ENCODE measurements at regions not wholly inside any gene's neighbourhood (a gene's known extent, or its start where the extent isn't known, plus 50 kb on each side); places are given as distances from the start of the nearest gene placed in this dataset.

DNA sequence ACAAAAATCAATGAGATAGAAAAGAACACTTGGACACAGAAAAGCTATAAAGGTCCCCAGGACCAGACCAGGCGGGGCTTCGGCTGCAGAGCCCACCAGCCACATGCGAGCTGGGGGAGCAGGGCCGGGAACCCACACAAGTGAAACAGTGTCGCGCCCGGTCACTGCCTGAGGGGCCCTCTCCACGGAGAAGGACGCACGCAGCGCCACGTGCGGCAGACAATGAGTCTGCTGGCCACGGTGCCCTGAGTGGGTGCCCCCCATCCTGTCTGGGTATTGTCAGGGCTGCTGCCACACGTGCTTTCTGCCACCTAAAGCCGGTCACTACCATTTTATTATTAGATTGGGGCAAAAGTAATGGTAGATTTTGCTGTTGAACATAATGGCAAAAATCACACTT, 207.9 kb upstream of the HDAC4 start:
- DNase-seq = no peak

DNA sequence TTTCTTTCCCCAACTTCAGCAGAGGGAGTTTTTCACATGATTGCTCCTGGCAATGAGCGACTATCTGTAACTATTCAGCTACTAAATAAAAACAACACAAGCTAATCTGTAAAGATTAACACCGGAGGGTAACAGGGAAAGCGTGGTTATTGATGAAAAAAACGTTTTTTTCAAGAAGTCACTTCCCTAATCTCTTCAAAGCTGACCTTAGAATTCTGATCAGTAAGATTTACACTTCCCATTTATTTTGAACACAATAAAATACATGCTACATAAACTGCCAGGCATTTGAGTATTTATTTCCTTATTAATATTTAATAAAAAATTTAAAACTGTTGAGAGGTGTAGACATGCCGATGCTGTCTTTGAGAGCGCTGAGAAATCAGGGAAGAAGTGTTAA, 207.4 kb upstream of the HDAC4 start:
- peak; percentile 15 for DNase-seq

DNA sequence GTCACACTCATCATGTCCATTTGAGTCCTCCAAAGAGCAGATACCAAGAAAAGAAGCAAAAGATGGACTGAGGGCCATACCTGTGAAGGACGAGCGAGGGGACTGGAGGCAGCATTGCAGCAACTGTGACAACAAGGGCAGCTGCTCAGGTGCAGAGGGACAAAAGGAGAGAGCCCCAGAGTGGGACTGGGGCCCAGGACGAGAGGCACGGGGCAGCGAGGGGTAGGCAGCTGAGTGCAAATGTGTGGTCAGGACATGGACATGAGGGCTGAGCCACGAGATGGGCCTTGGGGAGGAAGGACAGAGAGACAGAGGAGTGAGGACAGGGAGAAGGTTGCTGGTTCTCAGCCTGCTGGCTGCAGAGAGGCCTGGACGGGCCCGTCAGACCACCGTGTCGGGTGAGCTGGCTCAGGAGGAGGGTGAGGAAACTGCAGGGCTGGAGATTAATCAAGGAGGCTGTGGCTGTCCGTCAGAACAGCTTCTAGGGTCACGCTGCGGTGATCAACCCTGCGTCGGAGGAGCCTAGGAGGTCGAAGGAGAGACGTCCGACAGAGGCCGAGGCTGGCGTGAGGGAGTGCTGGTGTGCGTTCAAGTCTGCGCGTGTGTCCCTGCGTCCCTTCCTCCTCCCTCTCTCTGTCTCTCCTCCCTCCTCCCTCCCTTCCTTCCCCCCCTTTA, 206.8 kb upstream of the HDAC4 start:
- DNase-seq = no peak

DNA sequence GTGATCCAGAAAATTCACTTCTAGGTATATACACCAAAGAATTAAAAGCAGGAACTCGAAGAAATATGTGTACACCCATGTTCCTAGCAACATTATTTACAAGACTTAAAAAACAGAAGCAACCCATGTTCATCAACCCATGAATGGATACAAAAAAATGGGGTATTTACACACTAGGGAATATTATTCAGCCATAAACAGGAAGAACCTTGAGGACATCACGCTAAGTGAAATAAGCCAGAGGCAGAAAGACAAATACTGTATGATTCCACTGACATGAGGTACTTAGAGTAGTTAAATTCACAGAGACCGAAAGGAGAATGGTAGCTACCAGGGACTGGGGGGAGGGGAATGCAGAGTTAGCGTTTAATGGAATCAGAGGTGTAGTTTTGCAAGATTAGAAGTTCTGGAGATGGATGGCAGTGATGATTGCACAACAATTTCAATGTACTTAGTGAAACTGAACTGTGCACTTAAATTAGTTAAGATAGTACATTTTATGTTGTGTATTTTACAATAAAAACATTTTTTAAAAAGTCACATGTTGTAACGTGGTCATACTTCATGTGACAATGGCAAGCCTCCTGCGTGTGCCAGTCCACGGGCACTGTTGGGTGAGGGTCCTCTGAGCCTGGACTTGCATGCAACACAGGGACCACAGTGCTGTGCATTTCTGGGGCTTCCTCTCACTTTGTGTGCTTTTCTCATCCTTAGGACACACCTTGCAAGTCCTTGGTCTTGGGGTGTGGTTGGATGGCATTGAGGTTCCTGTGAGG, 206.1 kb upstream of the HDAC4 start:
- peak; percentile 10 for DNase-seq

DNA sequence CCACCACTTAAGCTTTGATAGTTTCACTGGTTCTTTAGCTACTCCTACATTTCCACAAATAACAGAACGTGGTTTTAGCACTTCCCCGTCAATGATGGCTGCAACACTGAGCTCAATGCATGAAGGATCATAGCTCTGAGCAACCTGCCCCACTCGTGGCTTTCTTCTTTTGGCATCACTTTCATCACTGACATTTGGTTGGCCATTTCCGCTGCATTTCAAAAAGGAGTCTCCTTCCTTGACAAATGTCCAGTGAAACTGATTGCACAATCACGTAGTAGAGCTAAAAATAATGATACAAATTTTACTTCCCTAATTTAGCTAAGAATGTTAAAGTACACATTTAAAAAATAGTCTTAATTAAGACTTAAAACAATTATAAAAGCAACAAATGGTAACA, 205.2 kb upstream of the HDAC4 start:
- DNase-seq = peak; percentile 70

DNA sequence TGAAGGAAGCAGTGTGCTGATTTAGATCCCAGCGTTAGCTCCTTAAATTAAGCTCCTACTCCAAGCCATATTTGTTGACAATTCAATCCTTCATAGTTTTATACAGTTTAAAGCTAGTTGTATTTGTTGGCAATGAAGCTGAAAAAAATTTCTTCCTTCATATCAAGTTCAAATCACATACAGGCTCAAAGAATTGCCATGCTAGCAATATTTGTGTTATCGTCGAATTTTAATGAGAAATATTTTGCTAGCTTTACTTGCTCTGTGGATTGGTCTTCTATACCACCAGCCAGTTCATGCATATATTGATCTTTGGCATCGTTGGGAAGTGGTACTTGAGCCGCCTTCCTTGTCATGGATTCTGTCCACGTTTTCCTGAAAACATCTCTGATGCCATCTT, 204.6 kb upstream of the HDAC4 start:
- DNase-seq = no peak

DNA sequence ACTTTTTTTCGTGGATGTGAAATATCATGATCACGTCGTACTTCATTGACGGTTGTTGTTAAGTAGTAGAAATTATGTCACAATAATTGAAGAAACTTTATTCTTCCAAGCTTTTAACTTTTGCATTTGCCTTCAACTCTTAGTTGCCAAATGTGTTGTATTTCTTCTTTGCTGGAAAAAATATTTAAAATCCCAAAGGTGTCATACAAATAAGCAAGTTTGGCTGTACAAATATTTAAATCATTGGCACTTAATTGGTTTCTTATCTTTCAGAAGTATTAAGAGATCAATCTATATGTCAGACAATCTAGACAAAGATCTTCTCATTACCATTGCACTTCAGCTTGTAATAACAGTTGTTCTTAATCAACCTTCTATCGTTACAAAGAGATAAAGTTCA, 204.0 kb upstream of the HDAC4 start:
- DNase-seq = no peak

DNA sequence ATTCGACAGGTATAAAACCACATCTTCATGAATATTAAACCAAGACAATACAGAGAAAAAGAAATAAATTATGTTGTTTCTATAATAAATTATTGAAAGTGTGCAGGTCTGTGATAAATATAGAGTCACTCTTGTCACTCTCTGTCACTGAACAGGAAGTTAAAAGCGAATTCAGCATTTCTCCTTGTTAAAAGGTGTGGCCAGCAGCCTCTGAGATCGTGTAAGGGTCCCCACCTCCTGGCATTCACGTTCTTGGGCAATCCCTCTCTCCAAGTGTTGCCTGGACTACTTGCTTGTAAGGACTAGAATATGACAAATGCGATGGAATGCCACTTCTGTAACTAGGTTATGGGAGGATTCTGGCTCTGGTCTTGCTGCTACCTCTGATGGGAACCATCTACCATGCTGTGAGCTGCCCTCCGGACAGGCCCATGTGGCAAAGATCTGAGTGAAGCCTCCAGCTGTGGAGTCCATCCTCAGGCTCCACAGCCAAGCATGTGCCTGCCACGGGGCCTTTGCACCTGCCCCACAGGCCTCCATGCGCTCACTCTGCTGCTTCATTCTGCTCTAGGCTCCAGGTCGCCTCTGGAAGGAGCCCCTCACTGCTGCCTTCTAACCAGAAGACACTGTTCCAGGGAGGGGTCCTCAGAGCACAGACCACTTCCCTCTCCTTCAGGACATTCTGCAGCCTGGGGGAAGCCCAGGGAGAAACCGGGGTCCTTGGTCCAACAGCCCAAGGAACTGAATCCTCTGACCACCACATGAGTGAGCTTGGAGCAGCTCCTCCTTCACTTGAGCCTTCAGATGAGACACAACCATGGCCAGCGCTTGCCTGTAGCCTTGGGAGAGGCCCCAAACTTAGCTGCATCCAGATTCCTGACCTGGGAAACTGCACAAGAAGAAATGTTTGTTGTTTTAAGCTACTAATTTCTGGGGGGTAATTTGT, 202.9 kb upstream of the HDAC4 start:
- DNase-seq = no peak

DNA sequence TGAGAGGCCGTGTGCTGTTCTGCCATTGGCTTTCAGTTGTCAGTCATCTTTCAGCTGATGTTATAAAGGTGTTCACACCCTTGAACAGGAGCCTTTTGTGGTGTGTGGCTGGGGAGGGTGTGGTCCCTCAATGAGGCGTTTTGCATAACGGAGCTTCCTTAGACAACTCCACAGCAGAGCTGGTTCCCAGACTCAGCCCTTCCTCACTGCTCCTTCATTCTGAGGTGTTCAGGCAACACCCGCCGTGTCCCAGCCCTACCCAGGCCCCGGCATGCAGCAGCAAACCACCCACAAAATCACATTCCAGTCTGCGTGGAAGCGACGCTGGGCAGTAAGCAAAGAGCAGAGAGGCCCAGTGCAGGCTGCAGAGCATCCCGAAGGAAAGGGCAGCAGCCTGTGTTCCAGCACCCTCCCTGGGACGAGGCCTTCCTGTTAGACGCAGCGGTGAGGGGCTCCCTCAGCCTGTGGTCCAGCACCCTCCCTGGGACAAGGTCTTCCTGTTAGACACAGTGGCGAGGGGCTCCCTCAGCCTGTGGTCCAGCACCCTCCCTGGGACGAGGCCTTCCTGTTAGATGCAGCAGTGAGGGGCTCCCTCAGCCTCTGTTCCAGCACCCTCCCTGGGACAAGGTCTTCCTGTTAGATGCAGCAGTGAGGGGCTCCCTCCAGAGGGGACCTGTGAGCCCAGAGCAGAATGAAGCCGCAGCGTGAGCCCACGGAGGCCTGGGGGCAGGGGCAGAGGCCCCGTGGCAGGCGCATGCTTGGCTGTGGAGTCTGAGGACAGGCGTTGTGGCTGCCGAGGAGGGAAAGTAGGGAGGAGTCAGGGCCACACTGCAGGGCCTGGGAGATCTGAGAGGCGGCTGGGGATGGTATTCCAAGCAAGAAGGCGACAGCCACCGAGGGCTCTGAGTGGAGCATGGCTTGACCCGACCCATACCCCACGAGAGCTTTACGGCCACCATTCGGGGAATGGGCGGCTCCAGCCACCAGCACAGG, 201.8 kb upstream of the HDAC4 start:
- DNase-seq = peak; percentile 14

DNA sequence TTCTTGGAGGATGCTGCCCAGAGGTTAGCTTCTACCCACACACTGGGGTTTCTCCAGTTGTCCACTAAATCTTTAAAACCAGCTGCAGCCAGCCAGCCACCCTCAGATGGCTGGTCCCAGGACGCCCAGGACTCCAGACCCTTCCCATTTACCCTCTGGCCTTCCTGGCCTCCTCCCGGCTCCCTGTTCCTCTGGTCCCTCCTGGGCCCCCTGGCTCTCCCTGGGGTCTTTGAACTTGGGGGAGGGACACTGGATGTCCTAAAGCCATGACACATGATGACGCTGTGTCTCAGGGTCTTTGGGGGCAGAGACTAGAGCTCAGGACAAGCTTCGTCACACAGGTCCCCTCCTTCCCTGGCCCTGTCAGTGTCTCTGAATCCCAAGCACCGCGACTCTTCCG, 201.1 kb upstream of the HDAC4 start:
- DNase-seq = no peak

DNA sequence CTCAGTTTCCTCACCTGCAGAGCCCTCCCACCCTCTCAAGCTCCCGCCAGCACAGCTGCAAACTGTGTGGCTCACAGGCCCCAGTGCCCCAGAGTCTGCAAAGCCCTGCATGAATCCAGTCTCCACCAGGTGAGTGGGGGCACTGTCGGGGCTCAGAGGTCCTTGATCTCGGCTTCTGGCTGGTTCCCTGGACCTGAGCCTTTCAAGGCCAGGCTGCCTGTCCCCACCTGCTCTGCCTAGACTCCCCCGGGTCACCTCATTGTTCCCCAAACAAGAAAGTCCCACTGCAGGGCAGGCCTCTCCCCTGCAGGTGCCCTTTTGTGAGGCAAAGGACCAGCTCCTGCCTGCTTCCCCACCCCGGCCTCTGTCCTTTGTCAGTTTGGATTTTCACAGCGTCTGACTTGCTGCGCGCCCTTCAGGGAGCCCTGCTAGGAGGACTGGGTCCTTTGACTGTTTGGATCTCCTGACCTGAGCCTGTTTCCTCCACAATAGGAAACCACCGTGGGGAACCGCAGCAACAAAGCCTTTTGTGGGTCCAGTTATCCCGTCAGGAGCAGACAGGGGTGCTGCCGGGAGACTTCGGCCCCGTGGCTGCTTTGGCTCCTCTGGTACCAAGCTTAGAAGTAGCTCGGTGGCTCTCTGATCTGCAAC, 200.5 kb upstream of the HDAC4 start:
- DNase-seq = no peak

DNA sequence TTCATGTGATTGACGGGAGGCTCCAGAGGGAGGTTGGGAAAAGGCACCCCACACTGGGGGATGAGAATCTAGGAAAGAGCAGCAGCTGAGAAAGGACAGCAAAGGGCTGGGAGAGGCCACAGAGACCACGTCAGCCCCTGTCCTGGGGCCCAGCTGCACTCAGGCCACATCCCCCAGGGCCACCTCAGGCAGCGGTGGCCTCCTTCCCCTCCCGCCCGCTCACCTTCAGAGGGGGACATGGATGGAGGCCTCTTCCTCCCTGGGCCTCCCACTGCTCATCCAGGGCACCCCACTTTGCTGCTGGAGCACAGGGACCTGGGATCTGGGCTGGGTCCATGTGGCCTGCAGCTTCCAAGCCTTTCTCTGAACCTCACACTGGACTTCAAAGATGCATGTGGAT, 199.8 kb upstream of the HDAC4 start:
- no peak for DNase-seq

DNA sequence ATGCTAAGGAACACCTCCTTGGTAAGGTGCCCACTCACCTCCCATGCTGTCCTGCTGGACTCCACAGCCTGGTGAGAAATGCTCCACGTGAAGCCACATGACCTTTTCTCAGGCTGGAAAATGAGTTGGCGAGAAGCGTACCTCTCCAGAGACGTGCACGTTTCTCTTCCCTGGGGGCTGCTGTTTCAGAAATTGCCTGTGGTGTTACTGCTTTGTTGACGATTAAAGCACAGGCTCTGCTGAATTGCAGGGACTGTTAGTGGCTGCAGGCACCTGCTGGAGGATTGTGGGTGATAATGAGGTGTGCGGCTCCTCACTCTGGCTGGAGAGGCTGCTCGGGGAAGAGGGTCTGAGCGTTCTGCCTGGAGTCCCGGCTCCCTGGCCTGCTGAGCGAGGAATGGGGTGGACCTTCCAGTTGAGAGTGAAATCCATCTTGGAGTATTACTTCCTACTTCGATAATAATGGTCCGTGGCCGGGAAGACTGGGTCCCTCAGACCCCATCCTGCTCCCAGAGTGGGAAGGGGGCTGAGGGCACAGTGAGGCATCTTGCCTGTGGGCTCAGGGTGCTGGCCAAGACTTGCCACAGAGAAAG, 199.3 kb upstream of the HDAC4 start:
- no peak for DNase-seq

DNA sequence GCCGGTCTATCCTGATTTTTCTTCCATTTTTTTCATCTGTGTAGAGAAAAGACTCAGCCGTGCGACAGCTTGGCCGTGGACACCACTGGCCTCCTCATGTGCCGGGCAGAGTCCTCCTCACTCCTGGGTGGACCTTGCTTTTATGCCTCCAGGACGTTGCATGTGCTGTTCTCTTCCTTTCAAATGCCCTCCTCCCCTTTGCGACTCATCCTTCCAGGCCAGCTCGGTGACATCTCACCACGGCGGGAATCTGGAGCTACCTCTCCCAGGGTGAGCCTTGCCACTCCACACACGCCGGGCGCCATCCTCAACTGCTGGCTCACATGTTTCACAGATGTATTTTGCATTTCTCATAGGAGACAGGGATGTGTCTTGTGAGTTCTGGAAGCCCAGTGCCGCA, 198.5 kb upstream of the HDAC4 start:
- DNase-seq = no peak

DNA sequence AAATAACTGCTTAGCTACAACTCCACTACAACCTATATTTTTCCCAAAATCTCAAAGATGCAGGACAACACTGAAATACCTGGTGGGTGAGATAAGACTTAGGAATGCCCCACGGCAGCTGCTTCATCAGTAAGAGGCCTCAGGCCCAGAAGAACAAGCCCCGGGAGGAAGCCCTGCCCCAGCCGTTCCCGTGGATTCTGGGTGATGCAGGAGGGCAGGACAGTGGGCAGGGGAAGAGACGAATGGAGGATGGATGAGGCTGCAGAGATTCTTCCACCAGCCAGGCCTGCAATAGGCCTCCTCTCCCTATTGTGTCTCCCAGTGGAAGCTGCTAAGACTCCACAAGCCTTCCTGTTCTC, 197.9 kb upstream of the HDAC4 start:
- DNase-seq = no peak

DNA sequence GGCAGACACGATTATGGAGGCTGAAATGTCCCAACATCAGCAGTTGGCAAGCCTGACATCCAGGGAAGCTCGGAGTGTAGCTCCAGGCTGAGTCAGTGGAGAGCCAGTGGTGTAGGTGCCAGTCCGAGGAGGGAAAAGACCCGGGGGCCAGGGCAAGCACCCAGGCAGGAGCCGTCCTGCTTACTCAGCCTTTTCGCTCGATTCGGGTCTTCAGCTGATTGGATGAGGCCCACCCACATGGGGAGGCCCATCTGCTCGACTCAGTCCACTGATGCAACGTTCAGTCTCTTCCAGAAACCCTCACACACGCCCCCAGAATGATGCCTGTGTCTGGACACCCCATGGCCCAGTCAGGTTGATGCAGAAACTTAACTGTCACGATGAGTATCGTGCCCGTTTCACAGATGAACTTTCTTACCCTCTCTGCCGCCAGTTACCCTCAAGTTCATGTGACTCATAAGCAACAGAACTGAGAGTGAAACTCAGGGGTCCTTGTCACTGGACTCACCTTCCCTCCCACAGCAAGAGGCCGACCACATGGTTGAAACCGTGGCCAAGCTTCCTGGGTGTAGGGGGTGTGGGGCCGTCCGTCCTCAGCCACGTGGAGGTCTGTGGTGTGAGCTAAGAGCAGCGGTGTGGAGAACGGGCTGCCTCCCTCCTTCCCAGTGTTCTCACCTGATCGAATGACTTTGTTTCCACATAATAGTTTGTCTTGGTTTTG, 197.4 kb upstream of the HDAC4 start:
- no peak for DNase-seq

DNA sequence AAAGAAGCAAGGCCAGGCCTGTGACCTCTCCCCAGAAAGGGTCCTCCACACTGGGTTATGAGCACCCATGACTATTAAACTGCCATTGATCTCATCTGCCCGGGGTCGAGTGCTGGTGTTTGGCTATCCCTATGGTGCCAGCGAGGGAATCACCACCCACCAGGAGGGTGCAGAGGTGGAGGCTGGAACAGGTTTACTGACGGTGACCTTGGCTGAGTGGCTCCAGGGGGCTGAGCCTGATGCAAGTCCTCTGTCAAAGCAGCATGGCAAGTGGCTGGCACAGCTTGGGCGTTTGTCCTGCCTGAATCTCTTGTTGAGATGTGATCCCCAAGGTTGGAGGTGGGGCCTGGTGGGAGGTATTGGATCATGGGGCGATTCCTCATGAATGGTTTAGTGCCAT, 196.4 kb upstream of the HDAC4 start:
- no peak for DNase-seq

DNA sequence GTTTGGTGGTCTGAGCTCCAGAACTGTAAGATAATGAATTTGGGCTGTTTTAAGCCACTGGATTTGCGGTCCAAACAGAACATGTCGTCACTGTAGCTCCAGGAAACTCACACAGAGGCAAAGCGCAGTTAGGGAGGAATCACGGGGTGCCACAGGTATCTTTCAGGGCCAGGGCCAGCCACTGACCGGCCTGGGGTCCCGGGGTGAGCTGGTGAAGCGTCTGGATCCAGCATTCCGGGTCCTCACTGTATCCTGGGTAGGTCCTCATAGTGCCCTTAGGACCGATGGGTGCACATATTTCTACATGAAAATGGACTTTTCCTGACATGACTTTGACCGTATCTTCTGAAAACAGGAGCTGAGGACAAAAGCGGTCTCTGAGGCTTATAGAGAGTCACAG, 196.0 kb upstream of the HDAC4 start:
- no peak for DNase-seq

DNA sequence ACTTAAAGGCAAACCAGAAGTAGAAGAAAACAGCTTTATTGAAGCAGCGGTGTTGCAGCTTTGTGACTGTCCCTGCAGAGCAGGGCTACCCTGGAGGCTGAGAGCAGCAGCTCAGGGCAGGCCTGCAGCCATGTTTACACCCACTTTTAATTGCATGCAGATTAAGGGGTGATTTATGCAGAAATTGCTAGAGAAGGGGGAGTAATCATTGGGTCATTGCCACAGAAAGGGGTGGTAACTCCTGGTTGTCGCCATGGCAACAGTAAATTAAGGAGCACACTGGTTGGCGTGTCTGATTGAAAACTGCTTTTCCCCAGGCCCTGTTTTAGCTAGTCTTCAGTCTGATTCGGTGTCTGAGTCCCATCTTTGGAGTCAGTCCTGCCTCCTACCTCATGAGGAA, 195.4 kb upstream of the HDAC4 start:
- peak; percentile 7 for DNase-seq

DNA sequence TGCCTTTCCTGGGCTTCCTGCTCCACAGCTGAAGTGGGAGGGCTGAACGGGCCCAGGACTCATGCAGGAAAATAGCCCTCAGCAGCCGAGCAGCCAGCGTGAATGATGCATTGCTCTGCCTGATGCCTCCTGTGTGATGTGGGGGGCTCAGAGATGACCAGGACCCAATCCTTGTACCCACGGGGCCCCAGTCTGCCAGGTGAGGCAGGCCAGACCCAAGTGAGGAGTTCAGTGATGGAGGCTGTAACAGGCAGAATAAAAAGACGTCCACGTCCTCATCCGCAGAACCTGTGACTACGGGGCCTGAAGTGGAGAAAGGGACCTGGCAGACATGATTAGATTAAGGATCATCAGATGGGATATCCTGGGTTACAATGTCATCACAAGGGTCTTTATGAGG, 194.9 kb upstream of the HDAC4 start:
- DNase-seq = no peak

All from hematopoietic multipotent progenitor cell treated with erythropoietin and hydrocortisone succinate and interleukin-3 and kit ligand, for 4 days (in vitro differentiated cells).